ENCODE measurements at regions not wholly inside any gene's neighbourhood (a gene's known extent, or its start where the extent isn't known, plus 50 kb on each side); places are given as distances from the start of the nearest gene placed in this dataset.

GRCh38 chr4:124429746-124430250 is 282.7 kb downstream of the ANKRD50 start:
- CTCF ChIA-PET: interaction anchor here (1.0 kb wide), 1 partner anchor 63 kb away, joined by 3 read pairs; no protein-coding TSS in a partner anchor
- H3K27me3 ChIP-seq (ENCODE audit: control insufficient read depth, insufficient read depth, low read length): no peaks in the 10 kb centered on the region
- H3K4me3 ChIP-seq (ENCODE audit: low read depth, low read length): no peak overlapping the region
- POLR2A ChIA-PET: no interaction called here
- TF ChIP-seq, protein P1, sequence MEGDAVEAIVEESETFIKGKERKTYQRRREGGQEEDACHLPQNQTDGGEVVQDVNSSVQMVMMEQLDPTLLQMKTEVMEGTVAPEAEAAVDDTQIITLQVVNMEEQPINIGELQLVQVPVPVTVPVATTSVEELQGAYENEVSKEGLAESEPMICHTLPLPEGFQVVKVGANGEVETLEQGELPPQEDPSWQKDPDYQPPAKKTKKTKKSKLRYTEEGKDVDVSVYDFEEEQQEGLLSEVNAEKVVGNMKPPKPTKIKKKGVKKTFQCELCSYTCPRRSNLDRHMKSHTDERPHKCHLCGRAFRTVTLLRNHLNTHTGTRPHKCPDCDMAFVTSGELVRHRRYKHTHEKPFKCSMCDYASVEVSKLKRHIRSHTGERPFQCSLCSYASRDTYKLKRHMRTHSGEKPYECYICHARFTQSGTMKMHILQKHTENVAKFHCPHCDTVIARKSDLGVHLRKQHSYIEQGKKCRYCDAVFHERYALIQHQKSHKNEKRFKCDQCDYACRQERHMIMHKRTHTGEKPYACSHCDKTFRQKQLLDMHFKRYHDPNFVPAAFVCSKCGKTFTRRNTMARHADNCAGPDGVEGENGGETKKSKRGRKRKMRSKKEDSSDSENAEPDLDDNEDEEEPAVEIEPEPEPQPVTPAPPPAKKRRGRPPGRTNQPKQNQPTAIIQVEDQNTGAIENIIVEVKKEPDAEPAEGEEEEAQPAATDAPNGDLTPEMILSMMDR (IDR thresholded peaks at IDR 0.05; ENCODE audit: insufficient read depth, low read depth, low read length): no peak
- no peaks in the 10 kb centered on the region for H3K36me3 ChIP-seq (ENCODE audit: control insufficient read depth, insufficient read depth, low read length)
- DNase-seq (ENCODE audit: low read depth): no peak

DNA sequence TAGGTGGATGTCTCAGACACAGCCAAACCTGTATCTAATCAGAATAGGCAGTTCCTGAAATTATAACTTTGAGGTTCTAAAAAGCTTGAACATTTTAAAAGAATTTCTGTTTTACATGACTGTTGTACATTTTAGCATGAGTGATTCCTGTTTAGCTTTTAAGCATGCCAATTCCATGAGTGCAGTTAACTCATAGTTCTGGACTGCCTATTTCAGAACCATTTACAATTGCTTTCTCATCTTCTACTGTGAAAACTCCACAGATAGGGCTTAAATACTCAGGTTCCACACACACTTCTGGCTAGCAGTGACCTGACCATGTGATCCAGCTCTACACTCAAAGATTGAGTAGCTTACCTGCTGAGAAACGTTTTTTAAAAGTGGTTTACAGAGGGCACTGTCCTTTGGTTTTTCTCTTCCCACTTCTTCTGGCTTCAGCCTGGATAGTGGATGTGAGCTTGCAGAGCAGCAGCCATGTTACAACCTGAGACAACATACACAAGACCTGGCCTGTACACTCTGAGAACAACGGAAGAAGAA is 280.8 kb downstream of the ANKRD50 start:
- CTCF ChIA-PET: no interaction called here
- no peak for DNase-seq (ENCODE audit: low read depth)
- Histone ChIP-seq H3K27me3 (ENCODE audit: control insufficient read depth, insufficient read depth, low read length) (no peaks in the 10 kb centered on the region), H3K4me3 (ENCODE audit: low read depth, low read length) (no peak overlapping the region), H3K36me3 (ENCODE audit: control insufficient read depth, insufficient read depth, low read length) (no peaks in the 10 kb centered on the region)
- TF ChIP-seq, protein P1 (IDR thresholded peaks at IDR 0.05; ENCODE audit: insufficient read depth, low read depth, low read length): no peak
- POLR2A ChIA-PET: no interaction called here

DNA sequence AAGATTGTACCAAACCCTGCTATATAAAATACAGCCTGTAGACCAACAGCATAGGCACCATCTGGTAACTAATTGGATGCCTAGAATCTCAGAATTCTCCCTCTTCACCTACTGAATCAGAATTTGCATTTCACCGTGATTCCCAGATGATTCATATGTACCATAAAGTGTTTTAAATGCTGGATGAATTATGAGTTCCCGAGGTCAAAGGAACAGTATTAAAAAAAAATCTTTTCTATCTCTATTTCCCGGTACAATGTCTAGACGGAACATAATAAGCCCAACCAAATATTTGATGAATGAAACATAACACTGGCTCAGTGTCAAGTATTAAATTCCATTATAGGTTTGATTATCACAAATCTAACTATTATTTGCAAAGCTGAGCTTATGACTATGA is 280.0 kb downstream of the ANKRD50 start:
- DNase-seq (ENCODE audit: low read depth): no peak
- POLR2A ChIA-PET: no interaction called here
- Histone ChIP-seq H3K4me3 (ENCODE audit: low read depth, low read length) (no peak overlapping the region), H3K27me3 (ENCODE audit: control insufficient read depth, insufficient read depth, low read length) (no peaks in the 10 kb centered on the region), H3K36me3 (ENCODE audit: control insufficient read depth, insufficient read depth, low read length) (no peaks in the 10 kb centered on the region)
- TF ChIP-seq, protein P1 (IDR thresholded peaks at IDR 0.05; ENCODE audit: insufficient read depth, low read depth, low read length): no peak
- CTCF ChIA-PET: no interaction called here

DNA sequence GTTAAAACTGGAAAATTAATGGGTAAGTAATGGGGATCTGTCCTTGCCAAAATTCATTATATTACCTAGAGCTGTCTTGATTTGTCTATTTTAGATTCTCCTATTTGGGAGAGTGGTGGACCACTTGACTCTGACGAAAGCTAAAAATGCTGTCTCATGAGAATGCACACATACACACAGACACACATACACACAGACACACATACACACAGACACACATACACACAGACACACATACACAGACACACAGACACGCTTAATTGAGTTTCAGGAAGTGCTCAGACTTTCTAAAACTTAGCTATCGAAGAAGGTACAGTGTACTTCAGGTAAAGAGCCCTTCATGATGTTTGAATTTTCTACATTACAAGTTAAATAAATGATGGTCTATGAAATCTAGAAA is 279.5 kb downstream of the ANKRD50 start:
- POLR2A ChIA-PET: no interaction called here
- CTCF ChIA-PET: no interaction called here
- no peaks in the 10 kb centered on the region for H3K36me3 ChIP-seq (ENCODE audit: control insufficient read depth, insufficient read depth, low read length)
- no peak overlapping the region for H3K4me3 ChIP-seq (ENCODE audit: low read depth, low read length)
- DNase-seq (ENCODE audit: low read depth): no peak
- no peaks in the 10 kb centered on the region for H3K27me3 ChIP-seq (ENCODE audit: control insufficient read depth, insufficient read depth, low read length)
- TF ChIP-seq, protein P1 (IDR thresholded peaks at IDR 0.05; ENCODE audit: insufficient read depth, low read depth, low read length): no peak

DNA sequence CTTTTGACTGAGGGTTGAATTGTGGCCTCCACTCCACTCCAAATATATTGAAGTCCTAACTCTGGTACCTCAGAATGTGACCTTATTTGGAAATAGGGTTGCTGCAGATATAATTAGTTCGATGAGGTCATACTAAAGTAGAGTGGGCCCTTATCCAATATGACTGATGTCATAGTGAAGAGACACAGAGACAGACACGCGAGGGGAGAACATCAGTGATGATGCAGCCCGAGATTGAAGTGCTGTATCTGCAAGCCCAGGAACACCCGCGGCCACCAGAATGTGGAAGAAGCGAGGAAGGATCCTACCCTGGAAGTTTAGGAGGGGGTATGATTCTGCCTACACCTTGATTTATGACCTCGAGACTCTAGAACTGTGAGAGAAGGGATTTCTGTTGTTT is 279.0 kb downstream of the ANKRD50 start:
- DNase-seq (ENCODE audit: low read depth): no peak
- ChIA-PET CTCF (no interaction called here), POLR2A (no interaction called here)
- Histone ChIP-seq H3K36me3 (ENCODE audit: control insufficient read depth, insufficient read depth, low read length) (no peaks in the 10 kb centered on the region), H3K4me3 (ENCODE audit: low read depth, low read length) (no peak overlapping the region), H3K27me3 (ENCODE audit: control insufficient read depth, insufficient read depth, low read length) (no peaks in the 10 kb centered on the region)
- TF ChIP-seq, protein P1 (IDR thresholded peaks at IDR 0.05; ENCODE audit: insufficient read depth, low read depth, low read length): no peak
